GM21723 (cell line): ENCODE measurements at regions not wholly inside any gene's neighbourhood (a gene's known extent, or its start where the extent isn't known, plus 50 kb on each side); places are given as distances from the start of the nearest gene placed in this dataset.

Experiments used
- ATAC-seq: cut with Tn5 transposase; IDR thresholded peaks from one replicate; pipeline ENCODE4 v1.9.1; 2021; ENCODE audit warnings: mild to moderate bottlenecking, moderate library complexity; ENCODE audit not compliant: unreplicated experiment

- no peak for ATAC-seq
These were observed 304.0 kb downstream of the HHIPL2 start for GRCh38 chr1:222243902-222244301.

DNA sequence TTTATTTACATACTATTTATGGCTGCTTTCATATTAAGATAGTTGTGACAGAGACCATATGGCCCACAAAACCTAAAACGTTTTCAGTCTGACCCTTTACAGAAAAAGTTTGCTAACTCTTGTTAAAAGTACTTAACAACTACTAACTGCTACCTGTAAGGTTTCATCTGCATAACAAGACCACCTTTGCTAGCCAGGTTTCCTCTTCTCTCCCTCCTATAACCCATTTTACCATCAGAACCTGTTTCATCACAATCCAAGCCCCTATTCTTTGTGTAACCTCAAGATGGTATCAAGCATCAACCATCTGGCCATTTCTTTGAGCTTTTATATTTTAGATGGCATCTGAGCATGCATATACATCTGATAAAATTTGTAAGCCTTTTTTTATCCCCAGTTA lies 305.4 kb downstream of the HHIPL2 start:
- ATAC-seq, result no peak

- ATAC-seq, result no peak
These were observed 306.5 kb downstream of the HHIPL2 start for GRCh38 chr1:222241410-222241809.

DNA sequence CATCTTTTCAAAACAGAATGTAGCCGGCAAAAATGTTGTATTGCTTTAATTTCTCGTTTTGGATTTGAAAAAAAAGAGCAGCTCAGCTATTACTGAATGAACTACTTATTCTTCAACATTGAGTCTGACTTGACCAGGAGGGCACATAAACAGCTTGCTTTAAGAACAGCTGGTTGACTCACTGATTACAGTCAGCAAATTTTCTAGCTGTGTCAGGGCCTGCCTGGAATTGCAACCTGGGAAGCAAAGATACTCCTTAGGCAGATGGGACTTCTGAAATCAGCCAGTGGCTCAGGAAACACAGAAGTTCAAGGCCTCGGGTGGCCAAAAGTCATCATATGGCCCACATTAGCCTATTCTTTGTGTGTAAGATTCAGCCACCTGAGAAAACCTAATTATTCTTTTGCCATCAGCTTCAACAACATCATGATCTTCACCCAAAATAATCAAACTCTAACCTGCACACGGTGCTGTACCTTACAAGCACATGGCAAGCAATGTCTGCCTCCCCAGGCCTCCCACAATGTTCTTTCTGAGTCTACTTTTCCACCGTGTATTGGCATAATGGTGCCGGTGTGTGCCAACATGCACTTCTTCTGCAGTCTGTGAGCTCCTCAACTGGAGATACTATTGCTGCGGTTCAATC lies 307.2 kb downstream of the HHIPL2 start:
- ATAC-seq, result no peak

GRCh38 chr1:222239130-222239529 lies 308.8 kb downstream of the HHIPL2 start:
- ATAC-seq, result no peak

DNA sequence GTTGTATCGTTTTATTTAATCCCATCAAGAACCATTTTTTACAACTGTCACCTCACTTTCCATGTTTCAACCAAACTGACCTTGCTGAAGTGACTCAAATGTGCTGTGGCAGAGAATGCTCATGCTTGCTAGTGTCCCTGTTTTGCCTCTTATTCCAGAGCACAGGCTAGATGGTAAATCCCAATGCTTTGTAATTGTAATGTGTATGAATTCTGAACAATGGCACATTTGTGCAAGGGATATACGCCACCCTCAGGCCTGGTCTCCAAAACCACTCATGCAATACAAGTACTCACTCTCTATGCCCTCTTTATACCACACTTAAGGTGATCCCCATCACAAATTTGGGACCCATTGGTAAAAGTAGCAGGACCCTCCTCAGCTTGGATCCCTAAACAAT lies 313.6 kb downstream of the HHIPL2 start:
- no peak for ATAC-seq

- ATAC-seq, result no peak
These were observed 314.3 kb downstream of the HHIPL2 start for GRCh38 chr1:222233444-222234158.

GRCh38 chr1:222232842-222233241 lies 315.1 kb downstream of the HHIPL2 start:
- ATAC-seq, result no peak

GRCh38 chr1:222229672-222230312 lies 318.1 kb downstream of the HHIPL2 start:
- ATAC-seq, result no peak

DNA sequence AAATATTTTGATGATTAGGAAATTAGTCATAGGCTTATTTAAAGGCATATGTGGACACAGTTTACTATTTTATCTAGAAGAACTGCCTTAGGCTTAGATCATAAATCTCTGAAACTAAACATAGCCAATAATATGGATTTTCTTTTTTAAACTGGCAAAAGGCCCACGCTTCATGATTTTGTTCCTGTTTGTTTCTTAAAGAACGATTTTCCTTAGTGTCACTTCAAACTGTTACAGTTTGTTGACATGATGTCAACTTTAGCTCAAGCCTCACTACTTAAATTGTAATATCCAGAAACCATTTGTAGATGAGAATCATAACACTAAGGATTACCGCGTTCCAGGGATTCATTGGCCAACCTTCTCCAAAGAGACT lies 322.6 kb downstream of the HHIPL2 start:
- ATAC-seq, result no peak

DNA sequence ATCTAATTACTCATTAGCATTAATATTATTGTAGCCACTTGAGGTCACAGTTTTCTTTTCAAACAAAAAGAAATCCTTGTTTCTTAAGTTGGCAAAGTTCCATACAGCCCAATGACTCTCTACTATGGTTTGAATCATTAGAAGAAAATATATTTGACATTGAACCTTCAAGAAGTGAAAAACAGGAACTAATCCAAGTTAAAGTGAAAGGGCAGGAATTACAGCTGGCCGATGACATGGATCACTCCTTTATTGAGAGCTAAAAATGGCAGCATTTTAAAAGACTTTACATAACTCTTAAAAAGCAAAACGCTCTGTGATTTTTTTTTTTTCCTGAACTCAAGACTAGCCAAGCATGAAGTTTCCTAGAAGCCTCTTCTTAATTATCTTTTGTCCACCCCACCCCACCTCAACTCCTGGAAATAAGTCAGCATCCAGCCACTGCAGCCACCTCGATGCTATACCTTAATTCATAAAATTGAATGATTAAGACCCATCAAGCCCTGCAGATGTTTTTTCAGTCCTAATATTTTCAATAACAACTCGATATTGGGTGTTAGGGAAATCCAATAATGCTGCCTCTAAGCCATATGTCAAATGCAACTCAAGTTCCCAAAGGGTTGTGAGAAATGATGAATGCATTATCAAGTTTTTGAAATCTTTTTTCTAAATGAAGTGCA lies 323.1 kb downstream of the HHIPL2 start:
- no peak for ATAC-seq

GRCh38 chr1:222224156-222224555 lies 323.7 kb downstream of the HHIPL2 start:
- no peak for ATAC-seq

DNA sequence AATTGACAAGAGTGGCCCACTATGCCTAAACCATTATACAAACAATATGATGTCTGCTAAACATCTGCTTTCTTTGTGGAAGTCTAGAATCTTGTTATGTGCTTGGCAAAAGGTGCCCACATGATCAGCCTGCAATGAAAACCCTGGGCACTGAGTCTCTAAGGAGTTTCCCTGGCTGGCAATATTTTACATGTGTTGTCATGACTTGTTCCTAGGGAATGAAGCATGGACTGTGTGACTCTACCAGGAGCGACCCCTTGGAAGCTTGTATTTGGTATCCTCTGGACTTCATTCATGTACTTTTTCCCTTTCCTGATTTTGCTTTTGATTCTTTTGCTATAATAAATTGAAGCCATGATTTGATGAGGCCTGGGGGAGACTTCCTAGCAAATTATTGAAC lies 324.9 kb downstream of the HHIPL2 start:
- no peak for ATAC-seq

- ATAC-seq, result no peak
These were observed 331.6 kb downstream of the HHIPL2 start for GRCh38 chr1:222216255-222216754.

DNA sequence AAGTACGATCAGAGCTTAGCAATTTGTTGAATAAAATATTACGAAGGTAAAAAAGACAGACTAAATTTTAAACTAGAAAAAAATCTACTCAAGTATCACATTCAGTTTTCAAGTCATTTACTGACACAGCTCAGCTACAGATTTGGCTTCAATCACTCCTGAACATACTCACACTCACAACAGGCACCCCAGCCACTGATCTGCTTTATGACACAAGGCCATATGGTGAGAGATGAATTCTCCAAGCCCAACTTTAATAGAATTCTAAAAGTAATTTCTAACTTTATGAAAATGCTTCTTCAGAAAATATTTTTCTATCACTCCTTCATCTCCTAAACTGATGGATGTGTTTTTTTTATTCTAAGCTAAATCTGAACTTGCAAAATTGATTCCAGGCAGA lies 337.1 kb downstream of the HHIPL2 start:
- no peak for ATAC-seq

DNA sequence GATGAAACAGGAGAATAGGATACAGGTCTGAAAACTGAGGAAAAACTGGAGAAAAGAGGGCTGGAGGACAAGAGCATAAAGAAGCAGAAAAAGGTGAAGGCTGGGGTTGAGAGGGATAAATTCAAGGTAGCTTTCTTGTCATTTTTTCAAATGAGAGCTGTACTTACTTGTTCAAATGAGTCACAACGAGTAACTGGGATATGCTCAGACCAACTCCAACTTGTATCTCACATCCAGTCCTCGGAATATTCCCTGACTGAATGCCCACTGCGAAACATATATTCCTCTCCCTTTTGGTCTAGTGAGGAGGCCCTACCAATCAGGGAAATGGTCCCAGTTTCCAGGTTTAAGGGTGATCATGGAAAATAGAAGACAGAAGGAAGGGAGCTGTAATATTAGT lies 343.4 kb downstream of the HHIPL2 start:
- no peak for ATAC-seq

DNA sequence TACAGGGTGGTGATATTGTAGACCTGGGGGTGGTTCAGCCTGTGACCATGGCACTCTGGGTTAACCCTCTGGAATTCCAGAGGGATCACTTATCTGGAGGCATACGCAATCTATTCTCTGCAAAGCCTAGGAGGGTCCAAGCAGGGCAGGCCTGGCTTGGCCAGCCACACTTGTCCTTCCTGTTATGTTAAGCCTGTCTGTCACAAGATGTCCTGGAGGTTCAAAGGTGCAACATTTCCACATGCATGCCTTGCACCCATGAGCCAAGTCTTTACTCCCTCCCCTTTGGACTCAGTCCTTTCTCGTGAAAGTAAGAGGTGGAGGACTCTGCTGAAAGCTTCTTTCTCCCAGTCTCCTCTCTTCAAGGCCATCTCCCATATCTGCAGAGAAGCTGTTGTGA lies 345.1 kb downstream of the HHIPL2 start:
- ATAC-seq, result no peak

GRCh38 chr1:222196736-222197135 lies 351.2 kb downstream of the HHIPL2 start:
- ATAC-seq, result no peak

DNA sequence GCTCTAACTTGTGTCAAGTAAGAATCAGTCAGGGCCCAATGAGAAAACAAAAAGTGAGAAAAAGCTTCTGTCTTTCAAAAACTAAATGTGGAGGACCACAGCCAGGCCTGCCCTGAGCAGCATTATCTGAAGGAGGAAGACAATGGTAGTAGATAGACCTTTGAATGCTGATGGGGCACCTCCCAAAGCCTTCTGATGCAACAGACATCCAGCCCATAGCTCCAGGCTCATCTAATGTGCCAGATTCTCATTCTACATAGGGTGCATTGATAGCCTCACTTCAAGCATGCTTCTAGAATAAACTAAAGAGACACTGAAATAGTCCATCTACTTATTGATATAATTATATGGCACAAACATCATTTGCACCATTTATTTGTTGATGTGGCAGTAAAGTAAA lies 351.6 kb downstream of the HHIPL2 start:
- ATAC-seq, result no peak

- no peak for ATAC-seq
These were observed 352.0 kb downstream of the HHIPL2 start for GRCh38 chr1:222195857-222196256.

GRCh38 chr1:222189218-222189617 lies 358.7 kb downstream of the HHIPL2 start:
- no peak for ATAC-seq
